Right ventricle myocardium inferior (tissue), 1 donor: ENCODE measurements at regions not wholly inside any gene's neighbourhood (a gene's known extent, or its start where the extent isn't known, plus 50 kb on each side); places are given as distances from the start of the nearest gene placed in this dataset.

ENCODE experiments used
- ATAC-seq: fragments of 200-7000 bp; cut with Tn5 transposase; one replicate; pipeline ENCODE4 v1.9.1; 2020; ENCODE audit warnings: mild to moderate bottlenecking, moderate library complexity
- DNase-seq: peaks from one replicate; pipeline ENCODE4 v3.0.0; 2021; ENCODE audit errors: missing footprints
- intact Hi-C: fragments of 100-400 bp; cut with DNase I; formaldehyde crosslinking; loops from one replicate; pipeline ENCODE4 v1.11.0; 2022
- donor health status: DM: no; HTN: yes; CAD: no; lungs with severe emphysema.

GRCh38 chr10:4067931-4068561, 283.0 kb upstream of the KLF6 start:
- ATAC-seq (no peak), DNase-seq (no peak)
- intact Hi-C loops = no loop called here

- intact Hi-C loops = no loop called here
- DNase-seq = no peak
- ATAC-seq = no peak
These were observed 282.5 kb upstream of the KLF6 start for GRCh38 chr10:4067531-4067930.

- intact Hi-C loops = no loop called here
- DNase-seq (no peak), ATAC-seq (no peak)
These were observed 281.8 kb upstream of the KLF6 start for GRCh38 chr10:4066581-4067390.

- intact Hi-C loops = no loop called here
- ATAC-seq = no peak
- DNase-seq = no peak
These were observed 279.5 kb upstream of the KLF6 start for GRCh38 chr10:4064489-4064888.

GRCh38 chr10:4063717-4064116, 278.7 kb upstream of the KLF6 start:
- DNase-seq (no peak), ATAC-seq (no peak)
- intact Hi-C loops = no loop called here

GRCh38 chr10:4062751-4063150, 277.7 kb upstream of the KLF6 start:
- intact Hi-C loops = no loop called here
- ATAC-seq (no peak), DNase-seq (no peak)

GRCh38 chr10:4062072-4062471, 277.1 kb upstream of the KLF6 start:
- intact Hi-C loops = no loop called here
- DNase-seq (no peak), ATAC-seq (no peak)

GRCh38 chr10:4061441-4061951, 276.5 kb upstream of the KLF6 start:
- peak; percentile 77 for DNase-seq
- intact Hi-C loops = no loop called here
- peak; percentile 90 for ATAC-seq

- ATAC-seq (no peak), DNase-seq (no peak)
- intact Hi-C loops = no loop called here
These were observed 274.6 kb upstream of the KLF6 start for GRCh38 chr10:4059471-4060138.

GRCh38 chr10:4058514-4059029, 273.6 kb upstream of the KLF6 start:
- ATAC-seq = no peak
- no peak for DNase-seq
- intact Hi-C loops = no loop called here

GRCh38 chr10:4057725-4058513, 272.9 kb upstream of the KLF6 start:
- DNase-seq (no peak), ATAC-seq (no peak)
- intact Hi-C loops = no loop called here

- no peak for DNase-seq
- ATAC-seq = no peak
- intact Hi-C loops = no loop called here
These were observed 272.0 kb upstream of the KLF6 start for GRCh38 chr10:4057021-4057420.

GRCh38 chr10:4054656-4055435, 269.8 kb upstream of the KLF6 start:
- intact Hi-C loops = no loop called here
- DNase-seq = no peak
- ATAC-seq = no peak

- DNase-seq = no peak
- ATAC-seq = no peak
- intact Hi-C loops = no loop called here
These were observed 268.9 kb upstream of the KLF6 start for GRCh38 chr10:4053940-4054339.

- peak; percentile 57 for ATAC-seq
- no peak for DNase-seq
- intact Hi-C loops = no loop called here
These were observed 266.7 kb upstream of the KLF6 start for GRCh38 chr10:4051641-4052151.

- DNase-seq = no peak
- intact Hi-C loops = no loop called here
- ATAC-seq = peak; percentile 84
These were observed 266.1 kb upstream of the KLF6 start for GRCh38 chr10:4051011-4051640.

GRCh38 chr10:4050061-4050460, 265.1 kb upstream of the KLF6 start:
- DNase-seq (no peak), ATAC-seq (no peak)
- intact Hi-C loops = no loop called here

GRCh38 chr10:4049348-4049747, 264.3 kb upstream of the KLF6 start:
- intact Hi-C loops = no loop called here
- no peak for ATAC-seq
- no peak for DNase-seq
